ENCODE measurements at regions not wholly inside any gene's neighbourhood (a gene's known extent, or its start where the extent isn't known, plus 50 kb on each side); places are given as distances from the start of the nearest gene placed in this dataset.

- DNase-seq, result no peak
Observed at GRCh38 chr10:130859427-130859826, 452.1 kb downstream of the TCERG1L start.

- DNase-seq, result no peak
Observed at GRCh38 chr10:130862122-130862521, 449.4 kb downstream of the TCERG1L start.

GRCh38 chr10:130862626-130863025 lies 448.9 kb downstream of the TCERG1L start:
- no peak for DNase-seq

- no peak for DNase-seq
Observed at GRCh38 chr10:130863044-130863443, 448.5 kb downstream of the TCERG1L start.

GRCh38 chr10:130864961-130865818 lies 446.3 kb downstream of the TCERG1L start:
- DNase-seq, result no peak

GRCh38 chr10:130866857-130867256 lies 444.7 kb downstream of the TCERG1L start:
- no peak for DNase-seq

GRCh38 chr10:130867446-130868194 lies 443.9 kb downstream of the TCERG1L start:
- DNase-seq, result no peak

GRCh38 chr10:130869179-130869841 lies 442.2 kb downstream of the TCERG1L start:
- DNase-seq, result no peak

GRCh38 chr10:130871406-130871805 lies 440.1 kb downstream of the TCERG1L start:
- DNase-seq, result no peak

GRCh38 chr10:130873636-130874035 lies 437.9 kb downstream of the TCERG1L start:
- no peak for DNase-seq

- DNase-seq, result no peak
Observed at GRCh38 chr10:130875116-130875515, 436.4 kb downstream of the TCERG1L start.

GRCh38 chr10:130875897-130876472 lies 435.5 kb downstream of the TCERG1L start:
- no peak for DNase-seq

- DNase-seq, result no peak
Observed at GRCh38 chr10:130877126-130877525, 434.4 kb downstream of the TCERG1L start.

GRCh38 chr10:130878131-130878530 lies 433.4 kb downstream of the TCERG1L start:
- DNase-seq, result no peak

GRCh38 chr10:130882906-130883305 lies 428.6 kb downstream of the TCERG1L start:
- no peak for DNase-seq

GRCh38 chr10:130884456-130884855 lies 427.1 kb downstream of the TCERG1L start:
- no peak for DNase-seq

GRCh38 chr10:130885021-130885655 lies 426.4 kb downstream of the TCERG1L start:
- no peak for DNase-seq

- no peak for DNase-seq
Observed at GRCh38 chr10:130887170-130887569, 424.4 kb downstream of the TCERG1L start.

- DNase-seq, result no peak
Observed at GRCh38 chr10:130888493-130888892, 423.0 kb downstream of the TCERG1L start.

- DNase-seq, result no peak
Observed at GRCh38 chr10:130889240-130889639, 422.3 kb downstream of the TCERG1L start.

GRCh38 chr10:130889780-130890179 lies 421.7 kb downstream of the TCERG1L start:
- DNase-seq, result no peak

- DNase-seq, result no peak
Observed at GRCh38 chr10:130891066-130891465, 420.5 kb downstream of the TCERG1L start.

GRCh38 chr10:130894471-130894870 lies 417.1 kb downstream of the TCERG1L start:
- DNase-seq, result no peak

All from NCI-H1092 (cell line).